Peyer's patch (tissue), 4 donors: ENCODE measurements at regions not wholly inside any gene's neighbourhood (a gene's known extent, or its start where the extent isn't known, plus 50 kb on each side); places are given as distances from the start of the nearest gene placed in this dataset.

ENCODE experiments used
- DNase-seq, 3 donors: peaks; one replicate each; pipeline ENCODE4 v3.0.0-alpha.2; 2017 to 2019
- H3K27ac ChIP-seq, 4 donors: fragments of 200-600 bp; sonication (generic); one replicate each; pipeline ENCODE4 v1.5.1; 2016 to 2019
- H3K27me3 ChIP-seq, 2 donors: fragments of 200-600 bp; sonication (generic); one replicate each; pipeline ENCODE4 v1.5.1; 2019
- H3K36me3 ChIP-seq, 3 donors: fragments of 200-600 bp; sonication (generic); one replicate each; pipeline ENCODE4 v1.5.1; 2016 to 2019
- H3K4me1 ChIP-seq, 4 donors: fragments of 200-600 bp; sonication (generic); one replicate each; pipeline ENCODE4 v1.5.1; 2016 to 2019
- H3K4me3 ChIP-seq, 4 donors: fragments of 200-600 bp; sonication (generic); 1 replicate in 3 of 4; 2 replicates in 1 of 4; pipeline ENCODE4 v1.5.1; 2016 to 2019; ENCODE audit warnings: mild to moderate bottlenecking in 1 of 4
- H3K9me3 ChIP-seq, 4 donors: fragments of 200-600 bp; sonication (generic); one replicate each; pipeline ENCODE4 v1.5.1; 2016 to 2019; ENCODE audit warnings: mild to moderate bottlenecking in 1 of 4
- POLR2A ChIP-seq, 2 donors: fragments of 450-650 bp; IDR thresholded peaks; one replicate each; pipeline ENCODE4 v1.5.1; 2017; ENCODE audit warnings: antibody characterized with exemption in 2 of 2, mild to moderate bottlenecking in 2 of 2, moderate library complexity in 2 of 2
- TF ChIP-seq, protein P1 (sequence below), 6 experiments: fragments of 450-650 bp in 4 of 6; fragments of 200-600 bp in 2 of 6; sonication (generic) in 1 of 6; IDR thresholded peaks; one replicate each; pipeline ENCODE4 v1.5.1; 2017 to 2019; ENCODE audit warnings: antibody characterized with exemption in 6 of 6, mild to moderate bottlenecking in 3 of 6, moderate library complexity in 1 of 6

DNA sequence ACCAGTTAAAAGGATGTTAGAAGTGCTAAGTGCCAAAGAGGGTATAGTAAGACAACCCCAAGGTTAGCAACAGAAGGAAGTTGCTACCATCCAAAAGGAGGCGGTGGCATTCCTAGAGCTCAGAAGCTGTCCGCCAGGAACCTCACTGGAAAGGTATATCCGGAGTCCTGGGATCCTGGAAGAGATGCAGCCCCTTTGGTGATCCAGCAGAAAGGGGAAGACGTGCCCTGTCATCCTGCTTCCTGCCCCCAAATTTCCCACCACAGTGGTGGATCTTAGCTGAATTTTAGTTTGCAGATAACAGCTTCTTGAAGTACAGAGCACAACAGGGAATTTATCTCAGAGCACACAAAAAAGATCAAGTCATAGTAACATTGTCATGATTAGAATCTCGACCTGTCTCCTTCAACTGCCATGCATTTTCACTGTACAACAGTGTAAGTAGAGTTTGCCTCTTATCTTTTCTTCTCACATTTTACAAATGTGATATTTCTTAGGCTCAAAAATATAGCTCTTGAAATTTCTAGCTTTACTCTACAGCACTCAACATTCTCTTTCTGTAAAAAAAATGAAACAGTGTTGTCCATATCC is 526.3 kb downstream of the SOX5 start:
- TF ChIP-seq POLR2A (IDR thresholded peaks at IDR 0.05) = no peak
- TF ChIP-seq, protein P1, sequence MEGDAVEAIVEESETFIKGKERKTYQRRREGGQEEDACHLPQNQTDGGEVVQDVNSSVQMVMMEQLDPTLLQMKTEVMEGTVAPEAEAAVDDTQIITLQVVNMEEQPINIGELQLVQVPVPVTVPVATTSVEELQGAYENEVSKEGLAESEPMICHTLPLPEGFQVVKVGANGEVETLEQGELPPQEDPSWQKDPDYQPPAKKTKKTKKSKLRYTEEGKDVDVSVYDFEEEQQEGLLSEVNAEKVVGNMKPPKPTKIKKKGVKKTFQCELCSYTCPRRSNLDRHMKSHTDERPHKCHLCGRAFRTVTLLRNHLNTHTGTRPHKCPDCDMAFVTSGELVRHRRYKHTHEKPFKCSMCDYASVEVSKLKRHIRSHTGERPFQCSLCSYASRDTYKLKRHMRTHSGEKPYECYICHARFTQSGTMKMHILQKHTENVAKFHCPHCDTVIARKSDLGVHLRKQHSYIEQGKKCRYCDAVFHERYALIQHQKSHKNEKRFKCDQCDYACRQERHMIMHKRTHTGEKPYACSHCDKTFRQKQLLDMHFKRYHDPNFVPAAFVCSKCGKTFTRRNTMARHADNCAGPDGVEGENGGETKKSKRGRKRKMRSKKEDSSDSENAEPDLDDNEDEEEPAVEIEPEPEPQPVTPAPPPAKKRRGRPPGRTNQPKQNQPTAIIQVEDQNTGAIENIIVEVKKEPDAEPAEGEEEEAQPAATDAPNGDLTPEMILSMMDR (IDR thresholded peaks at IDR 0.05) = no peak
- DNase-seq = no peak

DNA sequence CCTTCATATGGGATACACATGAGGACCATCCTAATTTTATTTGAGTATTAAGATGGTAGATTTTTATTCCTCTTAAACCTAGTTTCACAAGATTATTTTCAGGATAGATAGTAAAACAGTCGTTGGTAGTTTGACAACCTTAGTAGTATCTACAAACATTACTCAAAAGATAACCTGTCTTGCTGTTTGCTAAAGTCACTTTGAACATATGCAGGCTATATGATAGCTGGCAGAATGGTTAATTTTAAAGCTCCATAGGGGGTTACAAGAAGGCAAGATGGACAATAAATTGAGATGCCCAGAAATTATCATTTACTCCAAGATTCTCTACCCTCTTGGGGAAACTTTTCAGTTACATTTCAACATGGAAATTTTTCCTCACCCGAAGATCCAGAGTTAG is 525.7 kb downstream of the SOX5 start:
- Histone ChIP-seq H3K9me3 (no peaks in the 10 kb centered on the region), H3K4me3 (no peak overlapping the region), H3K27me3 (no peaks in the 10 kb centered on the region), H3K4me1 (no peaks in the 10 kb centered on the region), H3K36me3 (no peaks in the 10 kb centered on the region), H3K27ac (no peak overlapping the region)
- DNase-seq = no peak
- no peak for TF ChIP-seq POLR2A (IDR thresholded peaks at IDR 0.05)
- TF ChIP-seq, protein P1 (IDR thresholded peaks at IDR 0.05) = no peak

More for the DNA sequence above, 526.3 kb downstream of the SOX5 start:
- no peaks in the 10 kb centered on the region for H3K27me3 ChIP-seq
- no peak overlapping the region for H3K27ac ChIP-seq
- no peak overlapping the region for H3K4me3 ChIP-seq
- H3K36me3 ChIP-seq = no peaks in the 10 kb centered on the region
- no peaks in the 10 kb centered on the region for H3K4me1 ChIP-seq
- no peaks in the 10 kb centered on the region for H3K9me3 ChIP-seq

DNA sequence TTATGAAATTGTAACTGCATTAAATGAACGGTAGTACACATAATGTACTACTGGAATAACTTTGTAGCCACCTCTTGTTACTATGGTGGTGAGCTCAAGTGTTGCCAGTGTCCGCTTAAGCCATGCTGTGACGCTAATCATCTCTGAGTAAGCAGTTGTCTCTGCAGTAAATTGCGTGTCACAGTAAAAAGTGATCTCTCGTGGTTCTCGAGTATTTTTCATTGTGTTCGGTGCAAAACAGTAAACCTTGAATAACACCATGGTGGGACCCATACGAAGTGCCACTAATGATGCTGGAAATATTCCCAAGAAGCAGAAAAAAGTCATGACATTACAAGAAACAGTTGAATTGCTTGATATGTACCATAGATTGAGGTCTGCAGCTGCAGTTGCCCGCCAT is 524.8 kb downstream of the SOX5 start:
- Histone ChIP-seq H3K9me3 (no peaks in the 10 kb centered on the region), H3K4me3 (no peak overlapping the region), H3K27me3 (no peaks in the 10 kb centered on the region), H3K27ac (no peak overlapping the region), H3K4me1 (no peaks in the 10 kb centered on the region), H3K36me3 (no peaks in the 10 kb centered on the region)
- TF ChIP-seq, protein P1 (IDR thresholded peaks at IDR 0.05) = no peak
- TF ChIP-seq POLR2A (IDR thresholded peaks at IDR 0.05) = no peak
- no peak for DNase-seq

DNA sequence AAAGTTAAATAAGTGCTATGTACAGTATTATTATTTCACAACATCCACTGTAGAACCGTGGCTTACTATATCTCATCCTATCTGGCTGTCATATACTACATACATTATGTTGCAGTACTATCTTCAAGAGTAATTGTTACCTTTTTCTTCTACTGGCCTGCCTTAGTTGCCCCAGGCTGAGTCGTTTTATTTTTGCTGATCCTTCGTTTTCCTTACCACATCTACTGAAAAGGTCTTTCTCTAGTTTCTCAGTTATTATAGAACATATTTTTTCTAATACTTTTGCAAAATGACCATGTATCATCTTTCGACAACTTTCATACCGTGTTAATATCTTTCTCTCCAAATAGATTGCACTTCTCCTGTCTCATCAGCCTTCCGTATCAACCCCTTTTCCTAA is 523.1 kb downstream of the SOX5 start:
- no peaks in the 10 kb centered on the region for H3K36me3 ChIP-seq
- no peaks in the 10 kb centered on the region for H3K4me1 ChIP-seq
- no peak overlapping the region for H3K4me3 ChIP-seq
- H3K27me3 ChIP-seq = no peaks in the 10 kb centered on the region
- H3K27ac ChIP-seq = no peak overlapping the region
- no peak for DNase-seq
- no peak for TF ChIP-seq POLR2A (IDR thresholded peaks at IDR 0.05)
- TF ChIP-seq, protein P1 (IDR thresholded peaks at IDR 0.05) = no peak
- H3K9me3 ChIP-seq = no peaks in the 10 kb centered on the region

DNA sequence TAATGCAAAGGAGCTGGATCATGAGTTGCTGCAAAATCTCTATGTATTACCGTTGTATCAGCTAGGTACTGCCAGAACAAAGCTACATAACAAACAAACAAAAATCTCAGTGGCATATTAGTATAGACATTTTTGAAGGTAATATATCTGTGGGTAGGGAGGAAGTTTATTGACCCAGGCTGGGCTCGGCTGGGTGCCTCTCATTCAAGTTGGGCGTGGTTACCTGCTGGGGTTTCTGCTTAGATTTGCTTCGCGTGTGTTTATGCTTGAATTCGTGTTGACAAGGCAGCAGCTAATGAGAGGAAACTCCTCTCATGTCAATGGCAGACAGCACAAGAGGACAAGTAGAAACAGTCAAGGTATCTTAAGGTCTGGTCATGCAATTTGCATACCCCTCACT is 520.7 kb downstream of the SOX5 start:
- Histone ChIP-seq H3K4me3 (no peak overlapping the region), H3K27me3 (no peaks in the 10 kb centered on the region), H3K27ac (no peak overlapping the region), H3K36me3 (no peaks in the 10 kb centered on the region), H3K4me1 (no peaks in the 10 kb centered on the region), H3K9me3 (no peaks in the 10 kb centered on the region)
- DNase-seq = no peak
- TF ChIP-seq, protein P1 (IDR thresholded peaks at IDR 0.05) = no peak
- no peak for TF ChIP-seq POLR2A (IDR thresholded peaks at IDR 0.05)

DNA sequence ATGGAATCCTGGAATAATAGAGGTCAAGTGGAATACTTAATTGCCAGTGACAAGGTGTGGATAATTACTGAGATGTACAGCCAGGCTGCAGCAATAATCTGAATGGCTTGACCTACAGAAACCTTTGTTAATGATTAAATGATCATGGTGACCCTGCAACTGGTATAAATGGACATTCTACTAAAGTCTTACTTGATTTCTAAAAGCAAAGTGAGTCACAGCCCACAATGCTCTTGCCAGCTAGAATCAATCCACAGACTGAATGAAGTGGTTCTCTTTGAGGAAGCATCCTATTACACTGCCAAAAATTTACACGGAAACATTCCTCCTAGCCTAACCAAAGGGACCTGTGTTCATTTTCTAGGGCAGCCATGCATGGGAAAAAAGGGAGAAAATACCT is 518.5 kb downstream of the SOX5 start:
- Histone ChIP-seq H3K27ac (no peak overlapping the region), H3K36me3 (no peaks in the 10 kb centered on the region), H3K9me3 (no peaks in the 10 kb centered on the region), H3K27me3 (no peaks in the 10 kb centered on the region), H3K4me1 (no peaks in the 10 kb centered on the region), H3K4me3 (no peak overlapping the region)
- DNase-seq = no peak
- no peak for TF ChIP-seq POLR2A (IDR thresholded peaks at IDR 0.05)
- TF ChIP-seq, protein P1 (IDR thresholded peaks at IDR 0.05) = no peak
